Right lung (tissue), 2 donors: ENCODE measurements at regions not wholly inside any gene's neighbourhood (a gene's known extent, or its start where the extent isn't known, plus 50 kb on each side); places are given as distances from the start of the nearest gene placed in this dataset.

ENCODE experiments used
- DNase-seq, 2 donors: peaks; one replicate each; pipeline ENCODE4 v3.0.0-alpha.2; 2013

DNA sequence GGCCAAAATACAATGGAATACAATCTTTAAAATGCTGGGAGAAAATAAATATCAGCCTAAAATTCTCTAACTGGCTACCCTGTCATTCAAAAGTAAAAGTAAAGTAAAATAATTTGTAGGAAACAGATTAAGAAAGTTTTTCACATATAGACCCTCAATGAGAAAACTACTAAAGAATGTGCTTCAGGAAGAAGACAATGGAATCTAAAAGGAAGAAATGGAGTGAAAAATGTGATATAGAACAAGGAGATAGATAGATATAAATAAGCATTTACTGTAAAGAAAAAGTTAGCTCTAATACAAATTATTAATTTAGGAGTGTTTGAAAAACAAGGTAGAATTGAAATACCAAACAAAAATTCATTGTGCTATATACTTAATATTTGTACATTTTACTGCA, 368.6 kb upstream of the MPDZ start:
- DNase-seq, result no peak

DNA sequence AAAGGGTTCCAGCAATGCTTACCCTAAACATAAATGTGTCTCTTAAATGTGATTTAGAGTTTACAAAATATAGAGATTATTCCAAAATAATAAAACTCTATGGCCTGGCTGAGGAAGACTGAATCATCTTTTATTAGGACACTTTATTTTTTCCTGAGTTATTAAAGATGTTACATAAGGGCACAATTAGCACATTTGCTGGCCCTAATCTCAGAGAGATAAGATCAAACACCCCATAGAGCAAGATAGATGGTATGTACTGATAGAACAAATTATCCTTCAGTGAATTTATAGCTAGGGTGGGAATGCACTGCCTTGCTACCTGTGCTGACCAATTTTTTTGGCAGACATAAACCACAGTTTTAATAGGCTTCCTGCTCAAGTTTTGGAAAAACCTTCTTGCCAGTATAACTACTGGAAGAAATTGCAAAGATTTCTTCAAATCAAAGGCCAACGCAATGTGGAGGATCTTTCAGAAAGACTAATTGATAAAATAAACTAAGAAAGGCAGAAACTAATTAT, 367.1 kb upstream of the MPDZ start:
- DNase-seq, result no peak

DNA sequence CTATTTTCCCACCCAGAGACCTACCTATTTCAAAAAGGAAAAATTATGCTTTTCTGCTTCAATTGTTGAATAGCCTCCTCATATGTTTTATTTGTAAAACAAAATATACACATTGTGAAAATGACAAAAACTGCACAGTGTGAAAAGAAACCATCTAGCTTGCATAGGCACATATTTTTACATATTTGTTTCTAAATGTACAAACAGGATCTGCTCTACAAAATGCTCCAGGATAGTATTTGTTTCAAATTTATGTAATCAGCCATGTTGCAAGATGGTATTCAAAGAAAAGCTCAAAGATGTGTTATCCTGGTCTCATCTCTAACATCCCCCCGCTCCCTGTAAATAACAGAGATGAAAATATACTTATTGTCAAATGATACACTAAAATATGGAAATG, 366.1 kb upstream of the MPDZ start:
- no peak for DNase-seq

DNA sequence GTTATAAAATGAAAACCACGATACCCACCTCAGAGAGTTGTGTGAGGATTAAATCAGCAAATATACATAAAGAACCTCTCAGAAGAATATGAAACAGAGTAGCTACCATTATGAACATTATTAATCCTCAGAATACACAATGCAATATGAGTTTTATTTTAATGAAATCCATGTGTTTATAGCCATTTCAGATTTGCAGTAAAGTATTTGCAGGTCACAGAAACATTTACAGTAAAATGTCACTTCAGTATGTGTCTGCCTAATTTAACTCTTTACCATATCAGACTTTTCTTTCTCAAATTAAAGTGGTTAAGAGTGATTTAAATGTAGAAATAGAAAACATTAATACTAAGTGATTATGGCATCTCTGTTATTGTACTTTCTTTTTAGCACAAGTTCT, 365.2 kb upstream of the MPDZ start:
- no peak for DNase-seq

DNA sequence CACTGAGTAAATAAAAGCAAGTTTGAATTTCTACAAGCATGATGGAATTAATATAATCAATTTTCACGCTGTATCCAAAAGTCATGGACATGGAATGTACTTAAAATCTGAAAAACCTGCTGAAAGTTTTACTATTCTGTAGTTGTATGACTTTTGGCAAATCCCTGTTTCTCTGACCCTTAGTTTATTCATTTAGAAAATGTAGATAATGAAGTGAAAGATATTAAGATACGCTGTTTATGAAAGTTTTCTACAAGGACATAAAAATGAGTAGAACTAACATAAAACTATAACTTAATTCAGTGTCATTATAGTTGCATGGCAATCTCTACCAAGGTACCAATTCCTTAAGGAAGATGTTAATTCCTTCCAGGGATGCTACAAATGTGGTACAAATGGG, 363.2 kb upstream of the MPDZ start:
- peak in 1 of 2 donors; percentile 40 for DNase-seq

DNA sequence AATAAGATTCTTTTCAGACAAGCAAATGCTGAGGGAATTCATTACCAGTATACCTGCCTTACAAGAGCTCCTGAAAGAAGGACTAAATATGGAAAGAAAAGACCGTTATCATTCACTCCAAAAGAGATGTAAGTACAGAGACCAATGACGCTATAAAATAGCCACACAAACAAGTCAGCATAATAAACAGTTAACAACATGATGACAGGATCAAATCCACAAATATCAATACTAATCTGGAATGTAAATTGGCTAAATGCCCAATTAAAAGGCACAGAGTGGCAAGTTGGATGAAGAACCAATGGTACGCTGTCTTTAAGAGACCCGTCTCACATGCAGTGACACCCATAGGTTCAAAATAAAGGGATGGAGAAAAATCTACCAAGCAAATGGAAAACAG, 349.6 kb upstream of the MPDZ start:
- no peak for DNase-seq

DNA sequence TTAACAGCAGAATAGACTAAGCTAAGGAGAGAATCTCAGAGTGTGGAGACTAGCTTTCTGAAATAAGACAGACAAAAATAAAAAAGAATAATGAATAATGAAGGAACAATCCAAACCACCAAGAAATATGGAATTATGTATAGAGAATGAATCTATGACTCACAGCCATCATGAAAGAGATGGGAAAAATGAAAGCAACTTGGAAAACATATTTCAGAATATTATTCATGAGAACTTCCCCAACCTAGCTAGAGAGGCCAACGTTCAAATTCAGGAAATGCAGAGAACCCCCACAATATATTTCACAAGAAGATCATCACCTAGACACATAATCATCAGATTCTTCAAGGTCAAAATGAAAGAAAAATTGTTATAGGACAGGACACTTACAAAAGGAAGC, 349.0 kb upstream of the MPDZ start:
- no peak for DNase-seq

DNA sequence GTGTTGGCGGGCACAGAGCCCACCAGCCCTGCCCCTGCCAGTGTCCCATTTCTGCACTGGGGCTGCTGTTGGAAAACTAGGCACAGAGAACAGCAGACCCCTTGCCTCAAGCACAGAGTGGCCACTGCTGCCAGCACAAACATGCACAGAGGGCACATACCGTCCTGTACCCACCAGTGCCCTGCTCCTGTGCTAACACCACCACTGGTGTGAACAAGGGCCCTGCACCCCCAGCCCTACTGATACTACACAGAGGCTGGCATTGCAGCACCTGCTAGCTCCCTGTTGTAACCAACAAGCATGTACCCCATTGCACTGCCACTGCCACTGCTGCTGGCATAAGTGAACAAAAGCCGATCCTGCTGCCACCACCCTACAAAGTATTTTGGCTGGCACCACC, 348.0 kb upstream of the MPDZ start:
- DNase-seq, result no peak

DNA sequence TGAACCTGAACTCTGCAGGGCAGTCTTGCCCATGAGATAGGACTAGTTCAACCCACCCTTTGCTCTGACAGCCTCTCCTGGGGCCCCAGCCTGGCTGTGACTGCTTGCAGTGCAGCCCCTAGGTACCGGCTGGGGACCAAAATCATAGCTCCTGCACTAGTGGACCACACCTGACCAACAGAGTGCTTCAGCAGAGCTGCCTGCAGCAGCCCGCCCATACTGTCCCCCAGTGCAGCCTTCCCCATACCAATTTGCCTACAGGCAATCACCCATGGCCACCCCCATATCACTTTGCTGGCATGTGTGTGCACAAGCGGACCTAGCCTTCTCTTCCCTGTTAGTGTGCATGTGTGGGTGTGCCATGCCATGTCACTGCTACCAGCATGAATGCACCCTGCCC, 347.6 kb upstream of the MPDZ start:
- DNase-seq, result no peak

DNA sequence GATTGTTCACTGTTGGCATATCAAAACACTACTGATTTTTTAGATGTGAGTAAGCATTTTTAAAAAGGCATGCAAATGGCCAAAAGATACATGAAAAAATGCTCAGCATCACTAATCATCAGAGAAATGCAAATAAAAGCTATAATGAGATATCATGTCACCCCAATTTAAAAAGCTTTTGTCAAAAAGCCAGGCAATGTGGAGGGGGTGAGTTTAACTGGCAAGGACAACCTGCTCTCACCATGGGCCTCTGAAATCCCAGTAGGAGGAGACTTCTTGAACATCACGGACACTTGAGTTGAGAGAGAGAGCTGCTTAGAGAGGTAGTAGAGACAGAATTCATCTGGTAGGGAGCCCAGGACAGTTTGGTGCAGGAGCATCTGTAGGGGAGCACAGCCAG, 347.1 kb upstream of the MPDZ start:
- no peak for DNase-seq

DNA sequence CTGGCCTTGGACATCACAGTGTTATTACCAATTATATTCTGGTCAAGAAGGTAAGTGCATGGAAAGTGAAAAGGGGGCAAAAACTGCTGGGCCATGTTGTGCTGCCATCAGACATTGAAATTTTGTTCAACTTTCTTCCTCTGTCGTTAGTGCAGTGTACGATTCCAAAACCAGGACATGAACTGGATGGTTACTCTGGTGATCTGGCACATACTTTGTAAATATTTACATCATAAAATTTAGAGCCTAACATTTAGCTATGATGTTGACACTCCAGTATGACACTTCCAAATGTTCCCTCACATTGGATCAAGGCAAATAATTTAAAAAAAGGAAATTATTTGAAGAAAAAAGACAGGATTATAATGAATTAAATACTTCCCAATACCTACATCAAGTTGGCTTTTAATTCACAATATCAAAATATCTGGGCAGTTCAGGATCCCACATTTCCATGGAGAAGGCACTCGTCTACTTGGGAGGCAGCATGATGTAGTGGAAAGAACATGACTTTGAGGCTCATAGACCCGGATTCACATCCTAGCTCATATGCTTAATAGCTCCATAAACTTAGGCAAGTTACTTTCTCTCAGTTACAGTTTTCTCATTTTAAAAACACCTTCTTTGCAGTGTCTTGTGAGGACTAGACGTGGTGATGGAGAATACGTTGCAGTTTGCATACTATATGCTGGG, 342.5 kb upstream of the MPDZ start:
- DNase-seq, result peak in 1 of 2 donors; percentile 59

DNA sequence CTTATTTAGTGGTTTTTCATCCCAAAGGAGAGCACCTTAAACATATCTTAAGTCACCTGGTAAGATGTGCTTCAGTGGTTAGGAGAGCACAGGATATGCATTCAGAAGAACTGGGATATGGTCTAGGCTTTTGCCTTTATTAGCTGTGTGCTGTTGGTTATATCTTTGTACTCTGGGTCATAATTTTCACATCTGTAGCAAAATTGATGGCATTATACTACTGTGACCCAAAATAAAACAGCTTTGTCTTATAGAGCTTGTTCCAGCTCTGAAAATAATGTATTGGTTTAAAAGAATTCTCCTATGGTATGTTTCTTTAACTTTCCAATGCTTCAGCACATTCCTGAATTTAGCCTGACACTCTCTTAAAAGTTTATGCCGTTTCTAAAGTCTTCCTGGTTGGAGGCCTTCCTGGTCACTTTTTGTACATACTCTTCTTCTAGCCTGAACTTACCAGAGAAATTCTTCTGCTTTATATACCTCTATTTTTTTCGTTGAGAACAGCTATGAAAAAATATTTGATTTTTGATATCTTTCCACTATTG, 337.1 kb upstream of the MPDZ start:
- peak; percentile 39 to 48 for DNase-seq

DNA sequence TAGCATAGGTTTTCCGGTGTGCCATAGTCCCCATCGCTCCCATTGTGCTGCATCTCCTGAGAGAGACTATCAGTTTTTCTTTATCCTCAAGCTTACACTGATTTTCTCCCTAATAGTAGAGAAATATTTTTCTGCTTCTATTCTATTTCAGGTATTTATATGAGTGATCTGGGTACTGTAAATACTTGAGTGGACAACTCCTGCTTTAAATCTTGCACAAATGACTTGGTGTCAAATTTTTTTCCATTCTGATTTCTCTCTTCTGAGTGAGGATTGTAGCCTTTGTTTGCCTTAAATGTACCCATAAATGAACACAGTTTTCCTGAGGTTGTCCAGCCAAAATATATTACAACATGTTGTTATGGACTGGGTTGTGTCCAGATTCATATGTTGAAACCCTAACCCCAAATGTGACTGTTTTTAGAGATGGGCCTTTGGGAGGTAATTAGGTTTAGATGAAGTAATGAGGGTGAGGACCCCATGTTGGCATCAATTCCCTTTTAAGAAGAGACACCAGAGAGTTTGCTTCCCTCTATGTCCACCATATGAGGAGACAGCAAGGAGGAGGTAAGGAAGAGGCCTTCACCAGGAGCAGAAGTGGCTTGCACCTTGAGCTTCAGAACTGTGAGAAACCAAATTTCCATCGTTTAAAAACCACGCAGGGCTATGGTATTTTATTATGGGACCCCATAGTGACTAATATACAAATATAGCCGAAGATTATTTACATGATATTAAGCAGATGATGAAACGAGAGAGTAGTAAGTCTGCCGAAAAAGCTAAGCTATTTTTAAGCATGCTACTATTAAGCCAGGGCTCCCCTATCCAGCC, 336.4 kb upstream of the MPDZ start:
- DNase-seq, result peak; percentile 52 to 64

DNA sequence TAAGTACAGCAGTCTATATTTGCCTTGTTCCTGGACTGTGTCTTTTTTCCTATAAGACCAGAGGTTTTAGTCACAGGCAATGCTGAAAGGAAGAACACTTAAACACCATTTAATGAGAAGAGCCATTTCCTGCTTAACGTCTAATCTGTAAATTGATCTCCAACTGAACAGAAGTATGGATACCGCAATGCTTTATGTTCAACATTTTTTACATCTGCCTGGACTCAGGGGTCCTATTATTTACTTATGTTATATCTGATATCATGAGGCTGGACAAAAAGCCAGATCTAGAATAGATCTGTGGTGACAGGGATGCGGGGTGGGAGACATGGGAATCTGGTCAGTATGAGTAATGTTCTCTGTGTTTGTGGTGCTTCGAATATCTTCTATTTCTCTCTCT, 334.6 kb upstream of the MPDZ start:
- DNase-seq, result no peak

DNA sequence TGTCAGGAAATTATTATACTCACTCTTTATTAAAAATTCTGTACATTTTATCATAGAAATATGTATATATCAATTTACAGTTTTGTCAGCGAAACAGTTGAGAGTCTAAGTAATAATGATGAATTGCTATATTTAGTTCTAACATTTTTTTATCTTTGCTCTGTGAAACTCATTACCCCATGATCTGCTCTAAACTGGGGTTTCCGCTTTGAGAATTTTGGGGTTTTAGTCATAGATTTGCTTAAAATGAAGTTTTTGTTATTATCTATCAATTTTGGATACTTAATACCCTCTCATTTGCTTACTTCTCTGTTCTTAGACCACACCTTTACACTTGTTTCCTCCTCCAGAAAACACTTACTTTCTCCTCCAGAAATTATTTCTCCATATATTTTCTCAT, 333.8 kb upstream of the MPDZ start:
- DNase-seq, result no peak

DNA sequence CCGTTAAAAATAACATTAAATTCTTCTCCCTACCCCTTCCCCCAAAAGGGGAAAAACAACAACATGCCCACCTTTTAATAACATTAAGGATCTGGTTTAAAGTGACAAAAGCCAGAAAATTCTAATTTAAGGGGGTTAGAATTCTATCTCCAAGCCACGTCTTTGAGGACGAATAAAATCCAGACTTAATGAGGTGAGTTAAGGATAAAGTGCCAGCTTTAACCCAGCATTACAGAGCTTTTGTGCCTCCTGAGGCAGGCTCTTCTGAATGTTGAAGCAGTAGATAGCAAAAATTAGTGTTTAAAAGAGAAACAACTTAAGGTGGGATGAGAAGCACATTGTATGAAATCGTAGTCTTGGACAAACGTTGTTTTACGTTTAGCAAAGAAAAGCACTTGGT, 329.0 kb upstream of the MPDZ start:
- DNase-seq, result no peak

DNA sequence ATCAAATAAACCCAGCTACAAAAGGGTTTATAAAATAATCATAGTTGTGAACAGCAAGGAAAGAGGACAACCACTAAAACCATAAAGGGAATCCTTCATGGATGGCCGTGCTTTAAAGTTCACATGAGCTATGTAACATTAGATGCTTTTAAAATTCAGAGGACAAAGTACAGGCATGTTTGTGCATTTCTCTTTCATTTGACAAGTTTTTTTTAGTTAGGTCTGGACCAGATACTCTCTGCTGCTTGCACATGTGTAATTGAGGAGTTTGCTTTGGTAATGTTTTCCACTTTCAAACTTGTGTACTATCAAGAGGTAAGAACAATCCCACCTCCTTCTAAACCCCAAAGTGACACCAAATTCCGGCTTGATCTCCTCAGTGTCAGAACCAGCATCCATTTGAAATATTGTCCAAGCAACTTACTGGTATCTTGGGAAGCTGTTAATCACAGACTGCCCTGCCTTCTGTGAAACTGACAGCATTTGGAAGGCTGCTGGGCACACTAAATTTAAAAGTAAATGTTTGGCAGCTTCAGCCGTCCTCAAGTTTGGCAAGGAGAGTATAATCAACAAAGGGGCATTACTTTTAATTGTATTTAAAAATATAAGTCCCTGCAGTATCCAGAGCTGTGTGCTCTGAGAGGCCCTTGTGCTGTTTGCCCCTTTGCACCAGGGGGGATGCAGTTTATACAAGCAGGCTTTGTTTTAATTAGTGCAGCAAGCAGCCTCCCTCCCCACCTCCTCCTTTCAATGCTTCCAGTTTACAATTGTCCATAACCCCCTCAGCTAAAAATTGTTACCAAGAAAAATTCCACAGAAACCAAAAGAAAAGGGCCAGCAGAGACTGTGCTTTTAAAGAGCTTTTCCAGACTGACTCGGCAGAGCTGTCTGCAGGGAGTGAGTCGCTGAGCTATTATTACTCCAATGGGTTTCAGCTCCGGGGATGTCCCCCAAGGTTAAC, 328.3 kb upstream of the MPDZ start:
- DNase-seq, result no peak

DNA sequence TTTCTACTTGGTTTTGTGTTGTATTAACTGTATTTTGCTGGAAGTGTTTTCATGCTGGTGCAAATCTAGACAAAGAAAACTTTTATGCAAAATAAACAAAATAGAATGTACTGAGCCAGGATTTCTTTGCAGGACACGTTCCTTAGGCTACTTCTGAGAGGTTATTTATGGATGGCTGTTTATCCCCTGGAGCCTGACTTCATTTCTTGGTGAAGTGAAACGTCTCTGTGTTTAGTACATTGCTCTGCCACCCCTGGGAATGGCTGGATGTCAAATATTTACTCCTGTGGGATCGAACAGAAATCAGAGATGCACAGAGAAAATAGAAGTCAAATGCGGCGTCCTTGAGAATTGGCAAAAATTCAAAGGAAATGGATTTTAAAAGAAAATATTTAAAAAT, 327.1 kb upstream of the MPDZ start:
- DNase-seq, result no peak

DNA sequence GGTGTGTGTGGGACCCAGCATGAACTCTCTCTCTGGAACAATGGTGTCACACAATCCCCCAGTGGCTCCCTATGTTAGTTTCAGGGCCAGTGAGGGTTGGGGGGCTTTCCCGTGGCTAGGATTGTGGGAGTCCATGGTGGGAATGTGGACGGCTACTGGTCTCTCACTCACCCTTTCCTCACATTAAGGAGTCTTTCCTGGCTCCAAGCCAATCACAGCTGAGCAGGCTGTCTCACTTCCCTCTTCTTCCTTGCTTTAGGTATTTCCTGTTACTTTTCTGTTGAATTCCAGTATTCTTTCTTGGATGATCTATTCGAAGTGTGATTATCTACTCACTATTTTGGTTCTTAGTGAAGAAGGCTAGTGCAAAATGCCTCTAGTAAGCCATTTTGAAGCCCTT, 324.4 kb upstream of the MPDZ start:
- DNase-seq, result no peak

DNA sequence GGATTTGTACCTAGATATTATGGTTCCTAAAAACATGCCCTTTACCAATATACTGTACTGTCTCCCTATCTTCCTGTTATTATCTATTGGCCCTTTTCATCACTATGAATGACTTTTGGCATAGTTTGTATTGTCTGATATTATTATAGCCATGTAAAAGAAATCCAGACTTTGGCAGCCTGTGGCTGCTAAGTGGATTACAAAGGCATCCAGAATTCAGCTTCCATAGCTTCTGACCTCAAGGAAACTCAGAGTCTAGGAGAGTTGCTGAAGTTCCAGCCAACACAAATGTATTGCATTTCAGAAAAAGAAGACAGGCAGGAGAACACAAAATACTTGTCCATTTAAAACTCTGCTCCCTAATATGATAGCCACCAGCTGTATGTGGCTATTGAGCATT, 319.2 kb upstream of the MPDZ start:
- DNase-seq, result no peak

DNA sequence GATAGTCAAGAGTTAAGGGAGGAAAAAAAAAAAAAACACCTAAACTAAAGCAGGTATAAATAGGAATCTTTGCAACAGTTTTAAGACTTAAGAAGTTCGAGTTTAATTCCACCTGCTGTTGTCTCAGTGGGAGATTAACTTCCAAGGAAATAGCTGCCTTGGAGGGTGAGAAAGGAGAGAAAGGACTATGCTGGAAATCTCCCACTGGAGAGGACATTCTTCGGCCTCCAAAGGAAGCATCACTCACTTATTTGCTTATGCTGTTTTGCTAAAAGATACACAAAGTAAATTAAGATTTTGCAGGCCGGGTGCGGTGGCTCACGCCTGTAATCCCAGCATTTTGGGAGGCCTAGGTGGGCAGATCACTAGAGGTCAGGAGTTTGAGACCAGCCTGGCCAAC, 317.9 kb upstream of the MPDZ start:
- no peak for DNase-seq

DNA sequence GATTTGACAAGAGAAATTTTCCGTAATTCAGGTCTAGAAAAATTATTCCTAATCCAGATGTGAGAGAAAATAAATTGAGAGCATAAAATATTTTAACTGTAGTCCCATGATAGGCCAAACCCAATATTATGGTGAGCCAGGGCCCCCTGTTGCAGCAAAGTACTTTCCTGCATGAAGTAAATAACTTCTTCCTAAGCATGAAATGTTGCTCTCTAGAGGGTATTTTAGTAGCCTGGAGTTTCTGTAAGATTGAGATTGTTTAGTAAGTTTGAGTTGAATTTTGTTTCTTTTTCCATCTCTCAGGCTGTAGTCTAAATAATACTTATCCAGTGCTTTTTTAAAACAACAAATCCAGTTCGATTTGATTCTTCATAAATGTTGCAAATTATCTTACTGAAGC, 317.5 kb upstream of the MPDZ start:
- no peak for DNase-seq
